ENCODE measurements at regions not wholly inside any gene's neighbourhood (a gene's known extent, or its start where the extent isn't known, plus 50 kb on each side); places are given as distances from the start of the nearest gene placed in this dataset.
"Not testable (repeated sequence)": the region's sequence is repeated elsewhere in the genome, so short reads cannot be mapped to it uniquely, and the experiment has no call there.

DNA sequence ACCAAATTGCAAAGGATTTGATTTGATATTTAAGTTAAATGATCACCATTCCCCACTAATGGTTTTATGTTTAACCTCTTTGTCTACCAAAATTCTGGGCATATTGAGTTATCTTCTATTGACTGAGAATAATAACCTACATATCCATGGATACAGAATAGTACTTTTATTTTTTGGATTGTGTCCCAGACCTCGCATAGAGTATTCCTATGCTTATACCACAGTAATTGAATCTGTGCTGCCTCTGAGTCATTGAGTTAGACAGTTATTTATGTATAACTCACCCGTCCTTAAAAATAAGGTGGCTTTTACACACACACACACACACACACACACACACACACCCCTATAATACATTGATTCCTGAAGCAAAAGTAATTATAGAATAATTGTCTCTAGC is 690.1 kb upstream of the BCHE start:
- TF ChIP-seq, protein P1, sequence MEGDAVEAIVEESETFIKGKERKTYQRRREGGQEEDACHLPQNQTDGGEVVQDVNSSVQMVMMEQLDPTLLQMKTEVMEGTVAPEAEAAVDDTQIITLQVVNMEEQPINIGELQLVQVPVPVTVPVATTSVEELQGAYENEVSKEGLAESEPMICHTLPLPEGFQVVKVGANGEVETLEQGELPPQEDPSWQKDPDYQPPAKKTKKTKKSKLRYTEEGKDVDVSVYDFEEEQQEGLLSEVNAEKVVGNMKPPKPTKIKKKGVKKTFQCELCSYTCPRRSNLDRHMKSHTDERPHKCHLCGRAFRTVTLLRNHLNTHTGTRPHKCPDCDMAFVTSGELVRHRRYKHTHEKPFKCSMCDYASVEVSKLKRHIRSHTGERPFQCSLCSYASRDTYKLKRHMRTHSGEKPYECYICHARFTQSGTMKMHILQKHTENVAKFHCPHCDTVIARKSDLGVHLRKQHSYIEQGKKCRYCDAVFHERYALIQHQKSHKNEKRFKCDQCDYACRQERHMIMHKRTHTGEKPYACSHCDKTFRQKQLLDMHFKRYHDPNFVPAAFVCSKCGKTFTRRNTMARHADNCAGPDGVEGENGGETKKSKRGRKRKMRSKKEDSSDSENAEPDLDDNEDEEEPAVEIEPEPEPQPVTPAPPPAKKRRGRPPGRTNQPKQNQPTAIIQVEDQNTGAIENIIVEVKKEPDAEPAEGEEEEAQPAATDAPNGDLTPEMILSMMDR (IDR thresholded peaks at IDR 0.05; ENCODE audit: insufficient read depth, low read depth, low read length), result no peak
- no peak for DNase-seq (ENCODE audit: low read depth)
- H3K4me3 ChIP-seq (ENCODE audit: low read depth, low read length), result no peak overlapping the region

DNA sequence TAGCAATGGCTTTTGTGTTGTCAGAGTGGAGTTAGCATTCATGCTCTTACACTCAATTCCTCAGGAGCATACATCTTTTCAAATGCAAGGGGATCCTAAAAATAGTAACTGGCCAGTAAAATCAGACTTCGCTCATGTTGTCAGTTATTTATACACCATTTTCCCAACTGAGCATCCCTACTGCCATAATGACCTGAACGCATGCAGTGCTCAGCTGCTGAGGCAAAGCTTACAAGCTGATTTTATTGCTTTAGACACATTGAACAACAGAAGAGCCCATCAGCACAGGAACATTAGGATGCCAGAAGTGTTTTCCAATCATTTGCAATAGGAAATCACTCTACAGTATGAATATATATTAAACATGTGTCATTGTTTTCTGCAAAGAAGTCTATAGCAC is 689.7 kb upstream of the BCHE start:
- no peak overlapping the region for H3K4me3 ChIP-seq (ENCODE audit: low read depth, low read length)
- TF ChIP-seq, protein P1 (IDR thresholded peaks at IDR 0.05; ENCODE audit: insufficient read depth, low read depth, low read length), result no peak
- DNase-seq (ENCODE audit: low read depth), result no peak

GRCh38 chr3:166522017-166522416 is 684.8 kb upstream of the BCHE start:
- no peak for DNase-seq (ENCODE audit: low read depth)
- TF ChIP-seq, protein P1 (IDR thresholded peaks at IDR 0.05; ENCODE audit: insufficient read depth, low read depth, low read length), result no peak
- no peak overlapping the region for H3K4me3 ChIP-seq (ENCODE audit: low read depth, low read length)

DNA sequence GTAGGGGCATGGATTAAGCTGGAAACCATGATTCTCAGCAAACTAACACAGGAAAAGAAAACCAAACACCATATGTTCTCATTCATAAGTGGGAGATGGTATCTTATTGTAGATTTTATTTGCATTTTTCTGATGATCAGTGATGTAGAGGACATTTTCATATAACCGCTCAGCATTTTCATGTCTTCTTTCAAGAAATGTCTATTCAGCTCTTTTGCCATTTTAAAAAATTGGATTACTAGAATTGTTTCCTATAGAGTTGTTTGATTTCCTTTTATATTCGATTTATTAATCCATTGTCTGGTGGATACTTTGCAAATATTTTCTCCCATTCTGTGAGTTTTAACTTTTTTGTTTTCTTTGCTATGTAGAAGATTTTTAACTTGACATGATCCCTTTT is 682.2 kb upstream of the BCHE start:
- TF ChIP-seq, protein P1 (IDR thresholded peaks at IDR 0.05; ENCODE audit: insufficient read depth, low read depth, low read length), result no peak
- DNase-seq (ENCODE audit: low read depth), result no peak
- no peak overlapping the region for H3K4me3 ChIP-seq (ENCODE audit: low read depth, low read length)

- DNase-seq (ENCODE audit: low read depth), result no peak
- no peak overlapping the region for H3K4me3 ChIP-seq (ENCODE audit: low read depth, low read length)
- TF ChIP-seq, protein P1 (IDR thresholded peaks at IDR 0.05; ENCODE audit: insufficient read depth, low read depth, low read length), result no peak
These were observed 680.8 kb upstream of the BCHE start for GRCh38 chr3:166518040-166518439.

DNA sequence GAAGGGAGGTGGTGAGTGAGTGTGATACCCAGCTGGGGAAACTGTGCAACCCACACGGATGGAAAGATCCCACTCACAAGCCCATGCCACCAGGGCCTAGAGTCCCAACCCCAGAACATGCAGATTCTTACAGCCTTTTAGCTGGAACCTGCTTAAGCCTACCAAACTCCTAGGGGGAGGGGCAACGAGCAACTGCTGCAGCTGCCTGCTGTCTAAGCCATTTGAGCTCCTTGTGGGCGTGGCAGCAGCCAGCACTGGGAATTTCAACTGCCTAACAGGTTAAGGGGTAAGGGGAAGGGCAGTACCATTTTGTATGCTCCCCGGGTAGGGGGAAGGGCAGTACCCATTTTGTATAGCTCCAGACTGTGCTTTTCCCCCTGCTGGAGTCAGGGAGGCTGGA is 673.2 kb upstream of the BCHE start:
- DNase-seq (ENCODE audit: low read depth), result no peak
- H3K4me3 ChIP-seq (ENCODE audit: low read depth, low read length), result no peak overlapping the region
- TF ChIP-seq, protein P1 (IDR thresholded peaks at IDR 0.05; ENCODE audit: insufficient read depth, low read depth, low read length), result no peak

GRCh38 chr3:166500420-166500819 is 663.2 kb upstream of the BCHE start:
- not testable (repeated sequence) for DNase-seq (ENCODE audit: low read depth); H3K4me3 ChIP-seq (ENCODE audit: low read depth, low read length)

Measured in fibroblast of villous mesenchyme (primary cell).